HEK293 (cell line): ENCODE measurements at regions not wholly inside any gene's neighbourhood (a gene's known extent, or its start where the extent isn't known, plus 50 kb on each side); places are given as distances from the start of the nearest gene placed in this dataset.

Experiments
- CTCF ChIA-PET: fragments of 350-600 bp; formaldehyde crosslinking; extraction: SDS; loops from one replicate; lab custom pipeline; 2021; ENCODE audit warnings: antibody characterized with exemption; lab: Yijun Ruan, JAX
- POLR2A ChIA-PET: fragments of 300-600 bp; formaldehyde crosslinking; extraction: SDS; loops from one replicate; lab custom pipeline; 2020; ENCODE audit warnings: antibody characterized with exemption, inconsistent platforms; lab: Yijun Ruan, JAX
- H3K27ac ChIP-seq: fragments of 200-500 bp; sonication (Bioruptor generic); 2 replicates; pipeline ENCODE4 v1.5.1; 2014; ENCODE audit warnings: low read depth, low read length, control low read depth, inconsistent platforms; ENCODE audit errors: extremely low read depth
- H3K36me3 ChIP-seq, 2 experiments: fragments of 200-500 bp in 1 of 2; sonication (Bioruptor generic) in 1 of 2; 1 replicate in 1 of 2; 2 replicates in 1 of 2; pipeline ENCODE4 v1.5.1; 2014 to 2017; ENCODE audit warnings: inconsistent platforms in 2 of 2, low read length in 2 of 2; ENCODE audit not compliant: control insufficient read depth in 2 of 2, insufficient read depth in 1 of 2
- H3K4me1 ChIP-seq: fragments of 200-500 bp; sonication (Bioruptor generic); 2 replicates; pipeline ENCODE4 v1.5.1; 2014; ENCODE audit warnings: mild to moderate bottlenecking, low read length, inconsistent platforms; ENCODE audit not compliant: control insufficient read depth, insufficient read depth
- H3K4me3 ChIP-seq: 2 replicates; pipeline ENCODE4 v1.5.1; 2011; ENCODE audit warnings: low read depth, mild to moderate bottlenecking, control low read depth, low read length, moderate library complexity
- H3K9me3 ChIP-seq: fragments of 200-500 bp; sonication (Bioruptor generic); 2 replicates; pipeline ENCODE4 v1.5.1; 2014; ENCODE audit warnings: low read depth, low read length, inconsistent platforms; ENCODE audit not compliant: control insufficient read depth, insufficient read depth
- MEIS1 ChIP-seq: sonication (generic); formaldehyde crosslinking; IDR thresholded peaks from 2 replicates; pipeline ENCODE4 v1.8.1; 2022; ENCODE audit warnings: missing genetic modification reagents, mild to moderate bottlenecking, borderline replicate concordance
- ZBTB20 ChIP-seq: fragments of 450-650 bp; formaldehyde crosslinking; IDR thresholded peaks from 2 replicates; pipeline ENCODE4 v1.5.1; 2016; ENCODE audit warnings: missing biosample characterization, missing genetic modification characterization
- ZBTB8A ChIP-seq: fragments of 450-650 bp; formaldehyde crosslinking; IDR thresholded peaks from 2 replicates; pipeline ENCODE4 v1.5.1; 2016; ENCODE audit warnings: missing biosample characterization, missing genetic modification characterization
- ZFP41 ChIP-seq: fragments of 450-650 bp; formaldehyde crosslinking; IDR thresholded peaks from 2 replicates; pipeline ENCODE4 v1.5.1; 2016; ENCODE audit warnings: missing biosample characterization, missing genetic modification characterization, borderline replicate concordance
- ZNF121 ChIP-seq: fragments of 450-650 bp; formaldehyde crosslinking; IDR thresholded peaks from 2 replicates; pipeline ENCODE4 v1.5.1; 2016; ENCODE audit warnings: missing biosample characterization, missing genetic modification characterization
- ZNF214 ChIP-seq: fragments of 450-650 bp; formaldehyde crosslinking; IDR thresholded peaks from 2 replicates; pipeline ENCODE4 v1.5.1; 2017; ENCODE audit warnings: missing biosample characterization, mild to moderate bottlenecking, missing genetic modification characterization, borderline replicate concordance
- ZNF24 ChIP-seq: fragments of 450-650 bp; formaldehyde crosslinking; IDR thresholded peaks from 2 replicates; pipeline ENCODE4 v1.5.1; 2016; ENCODE audit warnings: missing biosample characterization, missing genetic modification characterization
- ZNF248 ChIP-seq: fragments of 450-650 bp; formaldehyde crosslinking; IDR thresholded peaks from 2 replicates; pipeline ENCODE4 v1.5.1; 2017; ENCODE audit warnings: missing biosample characterization, missing genetic modification characterization
- ZNF274 ChIP-seq, 2 experiments: fragments of 200-500 bp in 1 of 2; fragments of 450-650 bp in 1 of 2; sonication (Bioruptor generic) in 1 of 2; formaldehyde crosslinking in 1 of 2; IDR thresholded peaks; 2 replicates each; pipeline versions ENCODE4 v1.5.1 to v1.6.1; 2014 to 2016; ENCODE audit warnings: borderline replicate concordance in 1 of 2, inconsistent platforms in 1 of 2, low read length in 1 of 2, missing biosample characterization in 1 of 2, missing genetic modification characterization in 1 of 2
- ZNF423 ChIP-seq: fragments of 450-650 bp; formaldehyde crosslinking; IDR thresholded peaks from 2 replicates; pipeline ENCODE4 v1.5.1; 2016; ENCODE audit warnings: missing biosample characterization, missing genetic modification characterization
- ZNF426 ChIP-seq: fragments of 450-650 bp; formaldehyde crosslinking; IDR thresholded peaks from 2 replicates; pipeline ENCODE4 v1.5.1; 2017; ENCODE audit warnings: missing biosample characterization, missing genetic modification characterization, mild to moderate bottlenecking, inconsistent platforms, moderate library complexity
- ZNF660 ChIP-seq: fragments of 450-650 bp; IDR thresholded peaks from 2 replicates; pipeline ENCODE4 v1.5.1; 2018; ENCODE audit warnings: missing biosample characterization, mild to moderate bottlenecking, missing genetic modification characterization
- ZNF76 ChIP-seq: fragments of 450-650 bp; formaldehyde crosslinking; IDR thresholded peaks from 2 replicates; pipeline ENCODE4; 2016; ENCODE audit warnings: low read depth, missing biosample characterization, missing genetic modification characterization, borderline replicate concordance
- TF ChIP-seq, protein P1 (sequence below): fragments of 450-650 bp; formaldehyde crosslinking; IDR thresholded peaks from 2 replicates; pipeline ENCODE4 v1.5.1; 2016; ENCODE audit warnings: missing biosample characterization, missing genetic modification characterization
- TF ChIP-seq, protein P2 (sequence below): fragments of 450-650 bp; formaldehyde crosslinking; IDR thresholded peaks from 2 replicates; pipeline ENCODE4 v1.5.1; 2016; ENCODE audit warnings: missing biosample characterization, missing genetic modification characterization
- TF ChIP-seq, protein P3 (sequence below): fragments of 450-650 bp; formaldehyde crosslinking; IDR thresholded peaks from 2 replicates; pipeline ENCODE4 v1.5.1; 2016; ENCODE audit warnings: missing biosample characterization, missing genetic modification characterization, borderline replicate concordance
- TF ChIP-seq, protein P4 (sequence below): fragments of 450-650 bp; formaldehyde crosslinking; IDR thresholded peaks from 2 replicates; pipeline ENCODE4 v1.5.1; 2017; ENCODE audit warnings: missing biosample characterization, mild to moderate bottlenecking, missing genetic modification characterization, moderate library complexity

DNA sequence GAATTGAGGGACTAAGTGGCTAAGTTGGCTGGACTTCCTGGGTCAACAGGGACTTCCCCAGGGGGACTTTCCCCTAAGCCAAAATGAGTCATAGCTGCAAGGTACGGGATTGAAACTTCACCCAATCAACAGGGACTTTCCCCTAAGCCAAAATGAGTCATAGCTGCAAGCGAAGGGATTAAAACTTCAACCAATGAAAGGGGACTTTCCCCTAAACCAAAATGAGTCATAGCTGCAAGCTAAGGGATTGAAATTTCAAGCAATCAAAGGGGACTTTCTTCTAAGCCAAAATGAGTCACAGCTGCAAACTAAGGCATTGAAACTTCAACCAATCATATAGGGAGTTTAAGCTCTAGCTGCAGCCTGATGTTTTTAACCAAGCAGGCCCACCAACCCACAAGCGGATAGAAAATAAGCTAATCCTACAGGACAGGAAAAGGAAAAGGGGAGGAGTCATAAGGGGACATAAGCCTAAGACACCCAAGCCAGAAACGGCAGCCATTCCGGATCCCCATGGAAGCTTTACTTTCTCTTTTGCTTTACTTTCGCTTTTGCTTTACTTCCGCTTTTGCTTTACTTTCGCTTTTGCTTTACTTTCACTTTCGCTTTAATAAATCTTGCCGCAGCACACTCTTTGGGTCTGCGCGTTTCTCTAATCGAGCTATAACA is 1375.4 kb upstream of the CELF4 start (continued):
- TF ChIP-seq, protein P1, sequence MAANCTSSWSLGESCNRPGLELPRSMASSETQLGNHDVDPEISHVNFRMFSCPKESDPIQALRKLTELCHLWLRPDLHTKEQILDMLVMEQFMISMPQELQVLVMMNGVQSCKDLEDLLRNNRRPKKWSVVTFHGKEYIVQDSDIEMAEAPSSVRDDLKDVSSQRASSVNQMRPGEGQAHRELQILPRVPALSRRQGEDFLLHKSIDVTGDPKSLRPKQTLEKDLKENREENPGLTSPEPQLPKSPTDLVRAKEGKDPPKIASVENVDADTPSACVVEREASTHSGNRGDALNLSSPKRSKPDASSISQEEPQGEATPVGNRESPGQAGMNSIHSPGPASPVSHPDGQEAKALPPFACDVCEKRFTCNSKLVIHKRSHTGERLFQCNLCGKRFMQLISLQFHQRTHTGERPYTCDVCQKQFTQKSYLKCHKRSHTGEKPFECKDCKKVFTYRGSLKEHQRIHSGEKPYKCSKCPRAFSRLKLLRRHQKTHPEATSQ (tag by site-specific recombination), result no peak
- TF ChIP-seq ZNF24 (tag by site-specific recombination) (no peak), ZNF660 (no peak)

DNA sequence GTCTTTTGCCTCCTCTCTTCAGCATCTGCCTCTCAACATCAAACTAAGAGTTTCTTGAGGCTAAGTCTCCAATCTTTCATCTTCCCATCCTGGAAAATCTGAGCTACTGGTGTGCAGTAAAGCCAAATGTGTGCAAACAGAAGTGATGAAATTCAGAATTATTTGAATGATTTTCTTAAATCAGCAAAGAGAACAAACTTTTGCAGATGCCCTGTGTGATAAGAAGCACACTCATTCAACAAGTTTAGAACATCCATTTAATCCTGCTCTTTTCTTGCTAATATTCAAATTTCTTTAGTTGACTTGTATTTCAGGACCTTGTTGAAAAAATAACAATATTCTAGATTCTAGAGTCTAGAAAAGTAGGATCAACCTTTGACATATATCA is 1374.9 kb upstream of the CELF4 start:
- Histone ChIP-seq H3K27ac (no peak overlapping the region), H3K9me3 (no peaks in the 10 kb centered on the region), H3K36me3 (no peaks in the 10 kb centered on the region), H3K4me1 (no peaks in the 10 kb centered on the region), H3K4me3 (no peak overlapping the region)
- CTCF ChIA-PET, result interaction anchor here (0.6 kb wide), 1 partner anchor 14 kb away, joined by 4 read pairs; no protein-coding TSS in a partner anchor
- POLR2A ChIA-PET, result no interaction called here
- TF ChIP-seq, protein P2, sequence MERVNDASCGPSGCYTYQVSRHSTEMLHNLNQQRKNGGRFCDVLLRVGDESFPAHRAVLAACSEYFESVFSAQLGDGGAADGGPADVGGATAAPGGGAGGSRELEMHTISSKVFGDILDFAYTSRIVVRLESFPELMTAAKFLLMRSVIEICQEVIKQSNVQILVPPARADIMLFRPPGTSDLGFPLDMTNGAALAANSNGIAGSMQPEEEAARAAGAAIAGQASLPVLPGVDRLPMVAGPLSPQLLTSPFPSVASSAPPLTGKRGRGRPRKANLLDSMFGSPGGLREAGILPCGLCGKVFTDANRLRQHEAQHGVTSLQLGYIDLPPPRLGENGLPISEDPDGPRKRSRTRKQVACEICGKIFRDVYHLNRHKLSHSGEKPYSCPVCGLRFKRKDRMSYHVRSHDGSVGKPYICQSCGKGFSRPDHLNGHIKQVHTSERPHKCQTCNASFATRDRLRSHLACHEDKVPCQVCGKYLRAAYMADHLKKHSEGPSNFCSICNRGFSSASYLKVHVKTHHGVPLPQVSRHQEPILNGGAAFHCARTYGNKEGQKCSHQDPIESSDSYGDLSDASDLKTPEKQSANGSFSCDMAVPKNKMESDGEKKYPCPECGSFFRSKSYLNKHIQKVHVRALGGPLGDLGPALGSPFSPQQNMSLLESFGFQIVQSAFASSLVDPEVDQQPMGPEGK (tag by site-specific recombination), result no peak
- TF ChIP-seq ZBTB8A (tag by site-specific recombination) (no peak), ZBTB20 (tag by site-specific recombination) (no peak), ZNF426 (tag by site-specific recombination) (no peak), ZFP41 (tag by site-specific recombination) (no peak), ZNF423 (tag by site-specific recombination) (no peak), ZNF76 (tag by site-specific recombination) (no peak), ZNF121 (no peak), ZNF214 (tag by site-specific recombination) (no peak), ZNF248 (tag by site-specific recombination) (no peak), MEIS1 (no peak), ZNF274 (IDR thresholded peaks at IDR 0.05; ENCODE audit: low read length) (no peak), ZNF274 (tag by site-specific recombination; IDR thresholded peaks at IDR 0.05; ENCODE audit: borderline replicate concordance) (no peak)
- TF ChIP-seq, protein P3, sequence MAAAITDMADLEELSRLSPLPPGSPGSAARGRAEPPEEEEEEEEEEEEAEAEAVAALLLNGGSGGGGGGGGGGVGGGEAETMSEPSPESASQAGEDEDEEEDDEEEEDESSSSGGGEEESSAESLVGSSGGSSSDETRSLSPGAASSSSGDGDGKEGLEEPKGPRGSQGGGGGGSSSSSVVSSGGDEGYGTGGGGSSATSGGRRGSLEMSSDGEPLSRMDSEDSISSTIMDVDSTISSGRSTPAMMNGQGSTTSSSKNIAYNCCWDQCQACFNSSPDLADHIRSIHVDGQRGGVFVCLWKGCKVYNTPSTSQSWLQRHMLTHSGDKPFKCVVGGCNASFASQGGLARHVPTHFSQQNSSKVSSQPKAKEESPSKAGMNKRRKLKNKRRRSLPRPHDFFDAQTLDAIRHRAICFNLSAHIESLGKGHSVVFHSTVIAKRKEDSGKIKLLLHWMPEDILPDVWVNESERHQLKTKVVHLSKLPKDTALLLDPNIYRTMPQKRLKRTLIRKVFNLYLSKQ (tag by site-specific recombination), result no peak
- TF ChIP-seq, protein P4, sequence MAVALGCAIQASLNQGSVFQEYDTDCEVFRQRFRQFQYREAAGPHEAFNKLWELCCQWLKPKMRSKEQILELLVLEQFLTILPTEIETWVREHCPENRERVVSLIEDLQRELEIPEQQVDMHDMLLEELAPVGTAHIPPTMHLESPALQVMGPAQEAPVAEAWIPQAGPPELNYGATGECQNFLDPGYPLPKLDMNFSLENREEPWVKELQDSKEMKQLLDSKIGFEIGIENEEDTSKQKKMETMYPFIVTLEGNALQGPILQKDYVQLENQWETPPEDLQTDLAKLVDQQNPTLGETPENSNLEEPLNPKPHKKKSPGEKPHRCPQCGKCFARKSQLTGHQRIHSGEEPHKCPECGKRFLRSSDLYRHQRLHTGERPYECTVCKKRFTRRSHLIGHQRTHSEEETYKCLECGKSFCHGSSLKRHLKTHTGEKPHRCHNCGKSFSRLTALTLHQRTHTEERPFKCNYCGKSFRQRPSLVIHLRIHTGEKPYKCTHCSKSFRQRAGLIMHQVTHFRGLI, result no peak
